SJSA1 (cell line): ENCODE measurements at regions not wholly inside any gene's neighbourhood (a gene's known extent, or its start where the extent isn't known, plus 50 kb on each side); places are given as distances from the start of the nearest gene placed in this dataset.
A peak's percentile ranks its signal among the peaks of the same experiment; 100 is the strongest.

ENCODE experiments used
- DNase-seq, 2 experiments: peaks; one replicate each; pipeline ENCODE4 v3.0.0-alpha.2; 2015 to 2020; ENCODE audit warnings: low spot score in 2 of 2, low read depth in 1 of 2
- H3K27ac ChIP-seq: fragments of 250-450 bp; sonication (Bioruptor Pico); 2 replicates; pipeline ENCODE4 v1.5.1; 2020; ENCODE audit warnings: mild to moderate bottlenecking, moderate library complexity
- H3K27me3 ChIP-seq: fragments of 250-450 bp; sonication (Bioruptor Pico); replicated peaks from 2 replicates; pipeline ENCODE4 v1.5.1; 2020; ENCODE audit warnings: mild to moderate bottlenecking, moderate library complexity
- H3K36me3 ChIP-seq: fragments of 250-450 bp; sonication (Bioruptor Pico); 2 replicates; pipeline ENCODE4 v1.5.1; 2020; ENCODE audit warnings: mild to moderate bottlenecking
- H3K4me1 ChIP-seq: fragments of 250-450 bp; sonication (Bioruptor Pico); replicated peaks from 2 replicates; pipeline ENCODE4 v1.6.1; 2021; ENCODE audit warnings: mild to moderate bottlenecking
- H3K4me3 ChIP-seq: fragments of 250-450 bp; sonication (Bioruptor Pico); 2 replicates; pipeline ENCODE4 v1.5.1; 2020; ENCODE audit warnings: mild to moderate bottlenecking
- H3K9me3 ChIP-seq: fragments of 250-450 bp; sonication (Bioruptor Pico); replicated peaks from 2 replicates; pipeline ENCODE4 v1.5.1; 2020; ENCODE audit warnings: mild to moderate bottlenecking

DNA sequence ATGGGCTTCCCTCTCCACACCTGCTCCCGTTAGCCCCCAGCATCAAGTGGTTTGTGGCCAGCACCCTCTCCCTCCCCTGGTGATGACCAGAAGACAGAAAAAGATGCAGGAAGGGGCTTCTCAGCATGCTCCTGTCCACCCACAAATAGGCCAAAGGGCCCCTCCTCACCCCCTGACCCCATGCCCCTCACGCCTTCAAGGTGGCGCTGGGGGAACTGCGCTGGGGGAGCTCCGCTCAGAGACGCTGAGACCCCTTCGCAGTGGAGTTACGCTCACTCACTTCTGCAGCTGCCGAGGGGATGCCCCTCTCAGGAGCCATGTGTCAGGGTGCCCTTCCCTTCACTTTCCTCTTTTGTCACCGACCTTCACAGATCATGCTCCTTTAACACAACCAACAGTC lies 92.0 kb downstream of the PSMB1 start:
- H3K27me3 ChIP-seq, result no peaks in the 10 kb centered on the region
- no peak overlapping the region for H3K27ac ChIP-seq
- DNase-seq, result no peak
- H3K9me3 ChIP-seq, result no peaks in the 10 kb centered on the region
- H3K4me3 ChIP-seq, result no peak overlapping the region
- peaks cover 13% of the 10 kb centered on the region for H3K4me1 ChIP-seq
- H3K36me3 ChIP-seq, result no peaks in the 10 kb centered on the region

DNA sequence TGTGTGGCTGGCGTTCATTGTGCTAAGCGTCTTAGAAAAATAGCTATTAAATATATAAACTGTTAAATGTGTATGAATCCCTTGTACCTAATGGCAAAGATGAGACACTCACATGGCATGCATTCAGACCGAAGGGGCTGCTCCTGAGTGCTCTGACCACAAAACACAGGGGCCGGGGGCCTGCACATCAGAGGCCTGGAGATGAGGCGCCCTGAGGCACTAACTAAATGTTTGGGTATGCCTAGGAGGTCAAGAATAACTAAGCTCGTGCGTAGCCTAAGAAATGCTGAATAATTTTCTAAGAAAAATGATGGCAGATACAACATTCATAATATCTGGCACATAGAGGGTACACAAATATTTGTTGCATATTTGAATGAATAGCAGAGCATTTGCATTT lies 92.5 kb downstream of the PSMB1 start:
- Histone ChIP-seq H3K4me1 (peaks cover 13% of the 10 kb centered on the region), H3K9me3 (no peaks in the 10 kb centered on the region), H3K27ac (no peak overlapping the region), H3K4me3 (no peak overlapping the region), H3K27me3 (no peaks in the 10 kb centered on the region), H3K36me3 (no peaks in the 10 kb centered on the region)
- peak in 1 of 2 experiments; percentile 25 for DNase-seq

DNA sequence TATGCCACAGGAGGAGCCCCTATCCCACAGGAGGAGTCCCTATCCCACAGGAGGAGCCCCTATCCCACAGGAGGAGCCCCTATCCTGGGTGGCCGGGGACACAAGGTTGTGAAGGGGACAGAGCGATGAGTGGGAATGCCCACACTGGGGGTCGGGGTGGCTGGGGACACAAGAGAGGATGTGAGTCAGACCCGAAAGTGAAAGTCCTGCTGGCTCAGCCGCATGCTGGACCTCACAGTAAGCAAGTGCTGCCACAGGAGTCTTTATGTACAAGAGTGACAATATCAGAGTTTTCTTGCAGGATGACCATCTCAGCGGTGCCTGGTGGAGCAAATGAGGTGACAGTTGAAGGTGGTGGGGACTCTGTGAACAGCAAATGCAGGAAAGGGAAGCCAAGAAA lies 93.7 kb downstream of the PSMB1 start:
- no peaks in the 10 kb centered on the region for H3K9me3 ChIP-seq
- H3K27ac ChIP-seq, result peak overlapping the region; percentile 26
- no peaks in the 10 kb centered on the region for H3K27me3 ChIP-seq
- no peaks in the 10 kb centered on the region for H3K36me3 ChIP-seq
- peak overlapping the region; percentile 14 for H3K4me3 ChIP-seq
- H3K4me1 ChIP-seq, result peaks cover 13% of the 10 kb centered on the region
- peak; percentile 70 to 87 for DNase-seq

DNA sequence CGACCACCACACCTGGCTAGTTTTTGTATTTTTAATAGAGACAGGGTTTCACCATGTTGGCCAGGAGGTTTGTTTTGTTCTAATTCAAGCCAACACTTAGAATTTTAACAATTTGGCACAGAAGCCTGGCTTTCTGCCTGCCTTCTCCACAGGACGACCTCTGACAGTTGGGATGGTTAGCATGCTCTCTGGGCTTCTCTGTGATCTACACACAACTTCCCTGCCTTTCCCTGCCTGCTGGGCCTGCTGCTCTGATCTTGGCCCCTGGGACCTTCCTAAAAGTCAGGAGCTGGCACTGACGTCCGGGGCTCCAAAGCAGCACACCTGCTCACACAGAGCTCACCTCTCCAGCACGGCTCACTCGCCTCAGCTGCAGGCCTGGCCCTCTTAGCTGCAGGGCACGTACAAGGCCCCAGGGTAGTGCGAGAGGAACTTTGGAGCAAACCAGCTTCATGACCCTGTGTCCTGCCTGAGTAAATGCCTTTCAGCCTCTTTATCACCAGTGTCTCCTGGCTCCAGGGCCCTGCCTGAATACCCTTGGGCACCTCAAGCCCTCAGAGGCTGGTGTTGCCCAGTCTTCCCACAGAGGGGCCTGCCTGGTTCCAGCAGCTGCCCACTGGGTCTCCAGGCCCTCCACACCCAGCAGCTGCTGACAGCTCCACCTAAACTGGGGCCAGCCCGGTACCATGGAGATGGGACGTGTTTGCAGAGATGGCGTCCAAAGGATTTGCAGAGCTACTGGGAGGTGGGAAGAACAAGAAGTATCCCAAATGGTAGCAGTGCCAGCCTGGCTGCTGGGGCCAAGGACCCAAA lies 96.0 kb downstream of the PSMB1 start:
- Histone ChIP-seq H3K4me3 (no peak overlapping the region), H3K27ac (no peak overlapping the region), H3K4me1 (peaks cover 13% of the 10 kb centered on the region), H3K36me3 (no peaks in the 10 kb centered on the region), H3K9me3 (no peaks in the 10 kb centered on the region), H3K27me3 (no peaks in the 10 kb centered on the region)
- no peak for DNase-seq
